Dermis microvascular lymphatic vessel endothelial cell (primary cell): ENCODE measurements at regions not wholly inside any gene's neighbourhood (a gene's known extent, or its start where the extent isn't known, plus 50 kb on each side); places are given as distances from the start of the nearest gene placed in this dataset.
"Not testable (repeated sequence)": the region's sequence is repeated elsewhere in the genome, so short reads cannot be mapped to it uniquely, and the experiment has no call there.

Experiments
- DNase-seq, 2 donors: peaks; one replicate each; pipeline versions ENCODE4 v3.0.0 to v3.0.0-alpha.2; 2010; ENCODE audit warnings: low read depth in 2 of 2

DNA sequence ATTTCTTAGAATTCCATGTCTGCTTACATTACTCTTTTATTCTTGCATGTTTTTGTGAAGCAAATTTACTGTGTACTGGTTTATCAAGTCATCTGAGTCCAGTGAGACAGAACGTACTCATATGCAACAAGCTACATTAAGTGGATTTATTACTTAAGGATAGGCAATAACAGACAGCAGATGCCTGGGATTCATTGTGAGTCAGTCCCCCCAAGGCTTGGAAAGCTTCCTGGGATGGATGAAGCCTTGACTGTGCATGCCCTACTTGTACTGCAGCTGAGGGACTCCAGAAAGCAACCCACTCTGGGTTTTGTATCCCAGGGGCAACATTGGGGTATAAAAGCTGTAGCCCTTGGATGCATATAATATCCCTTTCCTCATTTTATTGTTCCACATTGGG is 113.4 kb upstream of the RAB18 start:
- DNase-seq, result no peak

- no peak for DNase-seq
Measured at GRCh38 chr10:27388761-27389399, 115.2 kb upstream of the RAB18 start.

DNA sequence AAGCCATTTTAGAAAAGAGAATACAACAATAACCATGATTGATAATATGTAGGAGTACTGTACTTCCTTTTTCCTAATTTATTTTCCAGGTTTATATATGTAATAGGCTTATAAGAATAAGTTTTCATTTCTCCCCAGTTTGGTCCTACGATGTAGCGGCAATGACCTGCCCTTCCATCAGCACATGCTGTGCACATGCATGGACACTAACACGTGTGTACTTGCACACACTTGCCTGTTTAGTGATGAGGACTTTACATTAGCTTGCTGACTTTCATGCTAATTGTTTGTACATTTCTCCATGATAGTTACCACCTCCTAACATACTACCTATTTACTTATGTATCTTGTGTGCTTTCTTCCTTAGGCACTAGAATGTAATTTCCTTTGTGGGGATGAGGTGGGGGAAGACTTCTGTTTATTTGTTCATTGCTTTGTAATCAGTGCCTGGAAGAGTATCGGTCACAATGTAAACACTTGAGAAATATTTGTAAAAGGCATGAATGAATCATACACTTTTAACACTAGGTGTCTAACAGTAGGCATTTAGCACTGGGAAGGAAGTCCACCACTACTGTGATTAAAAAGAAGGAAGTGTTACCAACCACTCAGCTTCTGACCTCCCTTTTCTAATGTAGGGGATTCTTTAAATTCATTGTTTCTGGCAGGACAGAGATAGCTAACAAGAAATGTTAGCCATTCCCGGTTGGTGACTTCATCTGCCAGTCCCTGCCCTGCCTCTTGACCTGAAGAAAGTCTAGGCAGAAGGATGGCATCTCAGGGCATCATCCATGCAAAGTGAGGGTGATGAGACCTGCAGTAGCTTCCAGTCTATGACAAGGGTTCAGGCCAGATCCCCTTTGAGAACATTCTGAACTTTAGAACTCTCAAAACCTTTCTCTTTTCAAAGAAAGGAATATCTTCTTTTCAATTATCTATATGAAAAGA is 120.2 kb upstream of the RAB18 start:
- no peak for DNase-seq

- no peak for DNase-seq
Measured at GRCh38 chr10:27382176-27382575, 121.9 kb upstream of the RAB18 start.

DNA sequence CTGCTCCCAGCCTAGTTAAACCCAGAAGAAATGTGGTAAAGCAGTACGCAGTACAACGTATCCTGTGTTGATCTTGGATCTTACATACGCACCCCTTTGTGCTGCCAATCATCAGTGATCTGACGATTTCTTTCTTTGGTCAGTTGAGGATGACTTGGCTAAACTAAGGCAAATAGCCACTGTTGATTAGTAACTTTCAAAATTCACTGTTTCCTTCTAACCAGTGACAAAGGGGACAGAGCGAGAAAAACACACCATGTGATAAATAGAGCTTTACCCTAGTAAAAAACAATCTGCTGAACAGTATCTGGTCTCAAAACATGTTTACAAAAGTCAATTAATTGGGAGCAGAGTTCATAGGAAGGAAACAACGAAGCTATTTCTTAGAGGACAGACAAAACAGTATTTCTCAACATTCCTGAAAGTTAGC is 123.2 kb upstream of the RAB18 start:
- DNase-seq, result no peak

- not testable (repeated sequence) for DNase-seq
Measured at GRCh38 chr10:27379041-27379440, 125.1 kb upstream of the RAB18 start.

- no peak for DNase-seq
Measured at GRCh38 chr10:27373566-27374160, 130.4 kb upstream of the RAB18 start.

- DNase-seq, result no peak
Measured at GRCh38 chr10:27372095-27372494, 131.5 kb upstream of the ACBD5 start.

DNA sequence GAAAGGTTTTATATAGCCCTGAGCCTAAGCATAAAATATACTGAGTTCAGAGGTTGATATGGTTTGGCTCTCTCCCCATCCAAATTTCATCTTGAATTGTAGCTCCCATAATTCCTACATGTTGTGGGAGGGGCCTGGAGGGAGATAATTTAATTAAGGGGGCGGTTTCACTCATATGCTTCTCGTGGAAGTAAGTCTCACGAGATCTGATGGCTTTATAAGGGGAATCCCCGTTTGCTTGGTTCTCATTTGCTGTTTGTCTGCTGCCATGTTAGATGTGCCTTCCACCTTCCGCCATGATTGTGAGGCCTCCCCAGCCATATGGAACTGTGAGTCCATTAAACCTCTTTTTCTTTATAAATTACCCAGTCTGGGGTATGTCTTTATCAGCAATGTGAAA is 130.8 kb upstream of the ACBD5 start:
- not testable (repeated sequence) for DNase-seq

DNA sequence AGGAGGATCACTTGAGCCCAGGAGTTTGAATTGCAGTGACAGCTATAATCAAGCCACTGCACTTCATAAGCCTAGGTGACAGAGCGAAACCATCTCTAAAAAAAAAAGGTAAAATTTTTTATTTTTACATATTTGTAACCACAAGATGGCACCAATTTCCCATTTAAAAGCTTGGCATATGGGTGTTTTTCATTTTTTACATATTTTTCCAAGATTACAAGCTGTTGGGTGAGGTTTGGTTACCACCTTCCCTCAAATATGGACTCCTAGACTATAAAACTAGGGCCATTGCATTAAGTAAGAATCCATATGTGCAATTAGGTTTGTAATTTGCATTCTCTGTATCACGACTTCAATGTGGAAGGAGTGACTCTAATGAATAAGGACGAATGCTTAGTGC is 129.3 kb upstream of the ACBD5 start:
- DNase-seq, result no peak

DNA sequence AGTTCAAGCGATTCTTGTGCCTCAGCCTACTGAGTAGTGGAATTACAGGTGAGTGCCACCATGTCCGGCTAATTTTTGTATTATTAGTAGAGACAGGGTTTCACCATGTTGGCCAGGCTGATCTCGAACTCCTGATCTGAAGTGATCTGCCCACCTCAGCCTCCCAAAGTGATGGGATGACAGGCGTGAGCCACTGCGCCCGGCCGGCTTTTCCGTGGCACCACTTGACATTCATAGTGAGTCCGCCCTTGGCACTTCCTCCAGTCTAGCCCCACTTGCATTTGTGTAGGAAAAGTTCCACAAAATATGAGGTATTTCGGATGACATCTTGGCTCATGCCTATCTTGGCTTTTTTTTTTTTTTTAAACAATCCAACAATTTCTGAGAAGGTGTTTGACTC is 128.1 kb upstream of the ACBD5 start:
- DNase-seq, result no peak

- DNase-seq, result no peak
Measured at GRCh38 chr10:27366769-27367168, 126.2 kb upstream of the ACBD5 start.

GRCh38 chr10:27364028-27364427 is 123.4 kb upstream of the ACBD5 start:
- no peak for DNase-seq

- DNase-seq, result peak; percentile 63 to 79
Measured at GRCh38 chr10:27360581-27361172, 120.1 kb upstream of the ACBD5 start.

- no peak for DNase-seq
Measured at GRCh38 chr10:27359792-27360355, 119.3 kb upstream of the ACBD5 start.

DNA sequence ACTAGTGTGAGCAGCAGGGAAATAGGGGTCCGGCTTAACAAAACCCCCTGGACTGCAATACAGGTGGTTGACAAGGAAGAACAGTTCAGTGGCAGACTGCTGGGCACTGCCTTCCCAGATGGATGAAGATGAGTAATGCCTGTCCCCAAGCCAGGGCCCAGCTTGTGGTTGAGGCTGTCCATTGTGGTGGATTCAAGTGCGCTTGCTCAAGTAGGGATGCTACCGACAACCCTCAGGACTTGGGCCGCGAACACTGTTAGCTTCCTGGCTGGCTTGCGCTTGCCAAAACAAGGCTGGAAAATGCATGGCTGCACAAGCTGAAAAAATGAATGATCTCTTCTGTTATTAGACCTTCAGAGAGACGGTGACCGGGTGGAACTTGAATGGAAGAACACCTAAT is 116.1 kb upstream of the ACBD5 start:
- DNase-seq, result no peak

DNA sequence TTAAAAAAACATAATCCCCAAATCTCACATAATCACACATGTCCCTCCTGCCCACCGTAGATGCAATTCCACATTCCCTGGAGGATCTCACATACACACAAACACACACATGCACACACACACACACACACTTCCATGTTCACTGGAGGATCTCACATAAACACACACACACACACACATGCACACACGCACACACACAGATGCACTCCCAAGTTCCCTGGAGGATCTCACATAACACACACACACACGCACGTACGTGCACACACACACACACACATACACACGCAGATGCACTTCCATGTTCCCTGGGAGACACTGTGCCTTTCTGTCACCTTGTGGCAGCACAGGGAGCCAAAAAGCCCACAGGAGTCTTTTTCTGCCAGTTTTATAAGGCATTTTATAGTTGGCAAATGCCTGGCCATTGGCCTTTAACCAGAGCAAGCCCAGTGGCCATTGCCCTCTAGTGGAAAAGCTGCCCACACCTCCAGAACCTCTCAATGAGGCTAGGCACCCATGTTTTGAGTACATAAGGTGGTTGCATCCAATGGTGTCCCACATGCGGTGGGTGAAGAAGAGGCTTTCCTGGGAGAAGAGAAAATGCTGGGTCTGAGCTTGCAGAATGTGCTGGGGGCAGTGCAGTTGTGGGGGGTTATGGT is 115.4 kb upstream of the ACBD5 start:
- no peak for DNase-seq

DNA sequence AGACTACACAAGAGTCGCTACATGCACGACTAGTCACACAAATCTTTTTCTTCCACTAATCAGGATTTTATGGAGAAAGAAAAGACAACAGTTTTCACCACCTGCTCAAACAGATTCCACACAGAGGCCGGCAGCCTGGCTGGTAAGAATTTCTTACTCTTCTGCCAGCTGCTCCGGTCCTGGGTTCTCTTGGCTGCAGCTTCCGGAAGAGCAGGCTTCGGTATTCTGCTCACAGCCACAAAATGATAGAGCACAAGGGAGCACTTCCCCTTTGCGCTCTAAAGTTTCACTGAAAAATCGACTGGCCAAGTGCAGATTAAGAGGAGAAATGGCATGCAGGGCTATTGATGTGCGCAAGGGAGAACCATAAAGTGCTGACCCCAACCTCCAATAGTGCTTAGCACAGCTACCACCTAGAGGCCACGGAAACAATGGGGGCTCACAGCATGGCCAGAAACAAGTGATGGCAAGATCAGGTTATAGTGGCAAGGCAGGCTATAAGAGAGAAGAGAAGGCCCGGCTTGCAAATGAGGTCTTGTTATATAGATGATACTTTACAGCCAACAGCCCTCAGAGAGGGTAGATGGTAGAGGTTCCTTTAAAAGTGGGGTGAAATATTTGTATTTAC is 114.2 kb upstream of the ACBD5 start:
- DNase-seq, result not testable (repeated sequence)

DNA sequence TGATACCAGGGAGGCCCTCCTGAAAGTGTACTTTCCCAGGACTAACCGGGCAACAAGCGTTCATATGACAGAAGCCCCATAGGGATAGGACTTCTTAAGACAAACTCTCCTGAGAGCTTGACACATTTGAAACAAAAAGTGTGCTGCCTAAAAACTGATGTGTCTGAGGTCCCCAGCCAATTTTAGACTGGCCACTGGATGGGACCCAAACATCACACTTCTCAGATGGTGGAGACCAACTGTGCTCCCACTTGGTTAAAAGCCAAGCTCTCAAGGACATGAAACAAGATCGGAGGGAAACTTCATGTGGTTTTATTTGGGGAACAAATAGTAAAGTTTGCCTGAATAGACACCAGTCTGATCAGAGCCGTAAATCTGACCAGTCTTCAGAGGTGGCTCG is 113.5 kb upstream of the ACBD5 start:
- DNase-seq, result not testable (repeated sequence)

DNA sequence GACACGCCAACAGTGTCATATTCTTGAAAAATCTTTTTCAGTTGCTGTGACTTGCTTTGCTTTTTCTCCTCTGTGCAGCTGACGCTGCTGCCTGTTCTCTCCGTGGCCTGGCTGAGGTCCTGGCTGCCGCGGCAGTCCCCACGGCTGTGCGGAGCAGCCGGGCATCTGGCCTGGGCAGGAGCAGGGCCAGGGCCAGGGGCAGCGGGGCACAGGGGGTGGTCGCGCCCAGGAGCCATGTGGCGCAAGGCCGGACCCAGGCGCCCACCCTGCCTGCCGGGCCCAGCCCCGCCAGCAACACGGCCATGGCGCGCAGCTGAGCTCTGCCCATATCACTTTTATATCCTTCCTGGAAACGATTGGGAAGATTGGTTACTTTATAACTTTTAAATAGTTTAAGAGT is 109.4 kb upstream of the ACBD5 start:
- no peak for DNase-seq

GRCh38 chr10:27347827-27348207 is 107.2 kb upstream of the ACBD5 start:
- not testable (repeated sequence) for DNase-seq
